ENCODE measurements at regions not wholly inside any gene's neighbourhood (a gene's known extent, or its start where the extent isn't known, plus 50 kb on each side); places are given as distances from the start of the nearest gene placed in this dataset.

DNA sequence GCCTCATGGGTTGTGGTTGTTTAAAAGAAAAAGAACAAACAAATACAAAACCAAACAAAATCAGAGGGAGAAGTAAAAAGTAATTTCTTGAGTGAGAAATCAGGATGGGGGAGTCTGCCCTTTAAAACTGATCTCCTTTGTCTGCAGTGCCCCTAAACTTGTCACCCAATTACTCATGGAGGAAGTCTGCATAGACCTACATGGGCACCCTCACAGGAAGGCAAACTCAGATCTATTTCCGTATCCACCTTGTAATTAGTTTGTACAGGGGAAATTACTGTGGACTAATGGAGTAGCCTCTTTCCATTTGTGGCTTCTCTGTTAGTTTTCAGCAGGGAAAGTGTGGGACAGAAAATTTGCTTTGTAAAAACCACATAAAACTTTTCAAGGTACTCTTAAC lies 600.4 kb downstream of the ADGRL2 start:
- no peak overlapping the region for H3K4me3 ChIP-seq (ENCODE audit: low read length in 3 of 3)
- no peak overlapping the region for H3K9ac ChIP-seq (ENCODE audit: low read length in 3 of 3)
- no peaks in the 10 kb centered on the region for H3K36me3 ChIP-seq (ENCODE audit: control insufficient read depth in 2 of 3, insufficient read depth in 3 of 3, low read length in 3 of 3)
- H3K27ac ChIP-seq (ENCODE audit: low read depth in 2 of 2, low read length in 2 of 2): no peak overlapping the region
- H3K27me3 ChIP-seq (ENCODE audit: control insufficient read depth, insufficient read depth, low read length): no peaks in the 10 kb centered on the region
- no peak for TF ChIP-seq CTCF (IDR thresholded peaks at IDR 0.05; ENCODE audit: borderline replicate concordance, extremely low read depth, insufficient read depth)
- intact Hi-C loops (cut with DNase I): no loop called here
- no peak for DNase-seq
- no peaks in the 10 kb centered on the region for H3K4me1 ChIP-seq (ENCODE audit: control insufficient read depth in 2 of 3, insufficient read depth in 2 of 3, low read depth in 1 of 3, low read length in 3 of 3)
- no peaks in the 10 kb centered on the region for H3K9me3 ChIP-seq (ENCODE audit: control insufficient read depth in 2 of 3, insufficient read depth in 1 of 3, low read length in 3 of 3)
- no peak for FAIRE-seq

DNA sequence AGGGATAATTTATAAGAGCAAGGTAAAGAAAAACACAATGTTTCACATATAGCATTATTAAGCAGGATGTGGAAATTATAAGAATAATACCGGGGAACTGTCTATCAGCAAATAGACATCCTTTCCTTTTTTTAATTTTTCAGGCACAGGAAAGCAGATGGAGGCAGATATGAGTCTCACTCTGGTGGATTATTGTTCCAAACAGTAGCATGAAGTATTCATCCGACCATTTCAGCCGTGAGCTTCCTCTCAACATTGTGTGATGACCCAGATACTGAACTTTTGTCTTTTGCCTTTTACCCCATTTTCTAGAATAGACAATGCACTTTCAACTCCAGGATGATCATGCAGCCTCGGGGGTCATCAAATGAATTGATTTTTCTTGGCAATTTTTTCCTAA lies 599.8 kb downstream of the ADGRL2 start:
- H3K36me3 ChIP-seq (ENCODE audit: control insufficient read depth in 2 of 3, insufficient read depth in 3 of 3, low read length in 3 of 3): no peaks in the 10 kb centered on the region
- FAIRE-seq (no peak), DNase-seq (no peak)
- intact Hi-C loops (cut with DNase I): no loop called here
- H3K27me3 ChIP-seq (ENCODE audit: control insufficient read depth, insufficient read depth, low read length): no peaks in the 10 kb centered on the region
- H3K27ac ChIP-seq (ENCODE audit: low read depth in 2 of 2, low read length in 2 of 2): no peak overlapping the region
- no peak for TF ChIP-seq CTCF (IDR thresholded peaks at IDR 0.05; ENCODE audit: borderline replicate concordance, extremely low read depth, insufficient read depth)
- no peaks in the 10 kb centered on the region for H3K9me3 ChIP-seq (ENCODE audit: control insufficient read depth in 2 of 3, insufficient read depth in 1 of 3, low read length in 3 of 3)
- H3K4me1 ChIP-seq (ENCODE audit: control insufficient read depth in 2 of 3, insufficient read depth in 2 of 3, low read depth in 1 of 3, low read length in 3 of 3): no peaks in the 10 kb centered on the region
- no peak overlapping the region for H3K4me3 ChIP-seq (ENCODE audit: low read length in 3 of 3)
- H3K9ac ChIP-seq (ENCODE audit: low read length in 3 of 3): no peak overlapping the region

DNA sequence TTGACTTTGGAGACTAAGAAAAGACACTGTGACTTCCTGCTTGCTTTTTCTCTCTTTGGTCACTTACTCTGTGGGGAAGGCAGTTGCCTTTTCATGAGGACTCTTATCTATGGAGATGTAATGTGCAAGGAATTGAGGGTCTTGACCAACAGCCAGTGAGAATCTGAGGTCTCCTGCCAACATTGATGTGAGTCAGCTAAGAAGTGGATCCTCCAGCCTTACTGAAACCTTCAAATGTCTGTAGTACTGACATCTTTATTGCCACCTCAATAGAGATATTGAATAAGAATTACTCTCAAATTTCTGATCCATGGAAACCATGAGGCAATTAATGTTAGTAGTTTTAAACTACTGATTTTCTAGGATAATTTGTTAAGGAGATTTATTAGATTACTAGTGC lies 598.4 kb downstream of the ADGRL2 start:
- FAIRE-seq: no peak
- intact Hi-C loops (cut with DNase I): no loop called here
- Histone ChIP-seq H3K36me3 (ENCODE audit: control insufficient read depth in 2 of 3, insufficient read depth in 3 of 3, low read length in 3 of 3) (no peaks in the 10 kb centered on the region), H3K27ac (ENCODE audit: low read depth in 2 of 2, low read length in 2 of 2) (no peak overlapping the region), H3K4me1 (ENCODE audit: control insufficient read depth in 2 of 3, insufficient read depth in 2 of 3, low read depth in 1 of 3, low read length in 3 of 3) (no peaks in the 10 kb centered on the region), H3K27me3 (ENCODE audit: control insufficient read depth, insufficient read depth, low read length) (no peaks in the 10 kb centered on the region), H3K4me3 (ENCODE audit: low read length in 3 of 3) (no peak overlapping the region), H3K9ac (ENCODE audit: low read length in 3 of 3) (no peak overlapping the region), H3K9me3 (ENCODE audit: control insufficient read depth in 2 of 3, insufficient read depth in 1 of 3, low read length in 3 of 3) (no peaks in the 10 kb centered on the region)
- DNase-seq: no peak
- TF ChIP-seq CTCF (IDR thresholded peaks at IDR 0.05; ENCODE audit: borderline replicate concordance, extremely low read depth, insufficient read depth): no peak

DNA sequence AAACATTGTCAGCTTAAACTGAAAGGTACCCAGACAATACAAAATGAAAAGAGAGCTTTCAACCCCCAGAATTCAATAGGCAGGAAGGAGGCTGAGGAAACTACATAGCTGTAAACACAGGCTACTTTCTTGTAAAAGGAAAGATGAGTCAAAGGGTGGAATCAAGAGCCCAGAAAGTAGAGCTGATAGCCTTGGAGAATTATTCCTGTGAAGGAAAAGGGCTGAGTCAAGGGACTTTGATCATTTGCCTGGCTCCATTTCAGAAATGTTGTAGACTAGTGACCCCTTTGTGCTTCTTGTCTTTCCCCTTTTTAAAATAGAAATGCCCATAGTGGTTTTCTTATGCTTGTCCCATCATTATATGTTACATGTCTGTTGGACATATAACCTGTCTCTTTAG lies 597.6 kb downstream of the ADGRL2 start:
- DNase-seq (no peak), FAIRE-seq (no peak)
- no peaks in the 10 kb centered on the region for H3K9me3 ChIP-seq (ENCODE audit: control insufficient read depth in 2 of 3, insufficient read depth in 1 of 3, low read length in 3 of 3)
- H3K27me3 ChIP-seq (ENCODE audit: control insufficient read depth, insufficient read depth, low read length): no peaks in the 10 kb centered on the region
- H3K36me3 ChIP-seq (ENCODE audit: control insufficient read depth in 2 of 3, insufficient read depth in 3 of 3, low read length in 3 of 3): no peaks in the 10 kb centered on the region
- intact Hi-C loops (cut with DNase I): no loop called here
- H3K4me1 ChIP-seq (ENCODE audit: control insufficient read depth in 2 of 3, insufficient read depth in 2 of 3, low read depth in 1 of 3, low read length in 3 of 3): no peaks in the 10 kb centered on the region
- no peak overlapping the region for H3K27ac ChIP-seq (ENCODE audit: low read depth in 2 of 2, low read length in 2 of 2)
- no peak overlapping the region for H3K4me3 ChIP-seq (ENCODE audit: low read length in 3 of 3)
- TF ChIP-seq CTCF (IDR thresholded peaks at IDR 0.05; ENCODE audit: borderline replicate concordance, extremely low read depth, insufficient read depth): no peak
- no peak overlapping the region for H3K9ac ChIP-seq (ENCODE audit: low read length in 3 of 3)
